ENCODE measurements at regions not wholly inside any gene's neighbourhood (a gene's known extent, or its start where the extent isn't known, plus 50 kb on each side); places are given as distances from the start of the nearest gene placed in this dataset.

DNA sequence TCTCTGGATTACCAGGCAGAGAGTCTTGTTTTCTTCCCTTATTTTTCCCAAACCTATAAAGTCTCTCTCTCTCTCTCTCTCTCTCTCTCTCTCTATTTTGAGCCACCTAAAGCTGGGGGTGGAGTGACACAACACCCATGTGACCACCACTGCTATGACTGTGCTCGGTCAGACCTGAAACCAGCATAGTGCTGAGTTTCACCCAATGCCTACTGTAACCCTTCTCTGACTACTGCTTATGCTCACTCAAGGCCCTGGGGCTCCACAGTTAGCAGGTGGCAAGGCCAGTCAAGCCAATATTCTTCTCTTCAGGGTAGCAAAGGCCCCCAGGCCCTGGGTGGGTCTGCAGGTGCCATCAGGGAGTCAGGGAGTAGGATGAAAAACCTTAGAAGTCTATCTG is 114.7 kb upstream of the ARMCX2 start (continued):
- TF ChIP-seq, protein P1, sequence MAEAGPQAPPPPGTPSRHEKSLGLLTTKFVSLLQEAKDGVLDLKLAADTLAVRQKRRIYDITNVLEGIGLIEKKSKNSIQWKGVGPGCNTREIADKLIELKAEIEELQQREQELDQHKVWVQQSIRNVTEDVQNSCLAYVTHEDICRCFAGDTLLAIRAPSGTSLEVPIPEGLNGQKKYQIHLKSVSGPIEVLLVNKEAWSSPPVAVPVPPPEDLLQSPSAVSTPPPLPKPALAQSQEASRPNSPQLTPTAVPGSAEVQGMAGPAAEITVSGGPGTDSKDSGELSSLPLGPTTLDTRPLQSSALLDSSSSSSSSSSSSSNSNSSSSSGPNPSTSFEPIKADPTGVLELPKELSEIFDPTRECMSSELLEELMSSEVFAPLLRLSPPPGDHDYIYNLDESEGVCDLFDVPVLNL (IDR thresholded peaks at IDR 0.05; ENCODE audit: low read depth, low read length) = no peak
- TF ChIP-seq HDAC2 (IDR thresholded peaks at IDR 0.05) (no peak), BACH1 (IDR thresholded peaks at IDR 0.05; ENCODE audit: borderline replicate concordance) (no peak), JUNB (IDR thresholded peaks at IDR 0.05) (peak; percentile 19; the same call in 1 of the 2 replicates), CREM (IDR thresholded peaks at IDR 0.05; ENCODE audit: low read depth) (no peak), SUPT20H (IDR thresholded peaks at IDR 0.05; ENCODE audit: borderline replicate concordance, control insufficient read depth, low read depth, low read length) (no peak), ZZZ3 (IDR thresholded peaks at IDR 0.05; ENCODE audit: control insufficient read depth, insufficient read length, low read depth) (peak; percentile 56), SUZ12 (IDR thresholded peaks at IDR 0.05; ENCODE audit: unreplicated experiment) (no peak), CHD2 (IDR thresholded peaks at IDR 0.05; ENCODE audit: borderline replicate concordance, low read depth, low read length) (no peak), TBL1XR1 (IDR thresholded peaks at IDR 0.05; ENCODE audit: low read depth, low read length) (no peak), STAT1 (conservative IDR thresholded peaks at IDR 0.05) (no peak), RUNX3 (IDR thresholded peaks at IDR 0.05; ENCODE audit: low read length) (peak; percentile 26; the same call in 1 of the 2 replicates)
- TF ChIP-seq, protein P2, sequence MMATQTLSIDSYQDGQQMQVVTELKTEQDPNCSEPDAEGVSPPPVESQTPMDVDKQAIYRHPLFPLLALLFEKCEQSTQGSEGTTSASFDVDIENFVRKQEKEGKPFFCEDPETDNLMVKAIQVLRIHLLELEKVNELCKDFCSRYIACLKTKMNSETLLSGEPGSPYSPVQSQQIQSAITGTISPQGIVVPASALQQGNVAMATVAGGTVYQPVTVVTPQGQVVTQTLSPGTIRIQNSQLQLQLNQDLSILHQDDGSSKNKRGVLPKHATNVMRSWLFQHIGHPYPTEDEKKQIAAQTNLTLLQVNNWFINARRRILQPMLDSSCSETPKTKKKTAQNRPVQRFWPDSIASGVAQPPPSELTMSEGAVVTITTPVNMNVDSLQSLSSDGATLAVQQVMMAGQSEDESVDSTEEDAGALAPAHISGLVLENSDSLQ (IDR thresholded peaks at IDR 0.05) = no peak
- TF ChIP-seq, protein P3, sequence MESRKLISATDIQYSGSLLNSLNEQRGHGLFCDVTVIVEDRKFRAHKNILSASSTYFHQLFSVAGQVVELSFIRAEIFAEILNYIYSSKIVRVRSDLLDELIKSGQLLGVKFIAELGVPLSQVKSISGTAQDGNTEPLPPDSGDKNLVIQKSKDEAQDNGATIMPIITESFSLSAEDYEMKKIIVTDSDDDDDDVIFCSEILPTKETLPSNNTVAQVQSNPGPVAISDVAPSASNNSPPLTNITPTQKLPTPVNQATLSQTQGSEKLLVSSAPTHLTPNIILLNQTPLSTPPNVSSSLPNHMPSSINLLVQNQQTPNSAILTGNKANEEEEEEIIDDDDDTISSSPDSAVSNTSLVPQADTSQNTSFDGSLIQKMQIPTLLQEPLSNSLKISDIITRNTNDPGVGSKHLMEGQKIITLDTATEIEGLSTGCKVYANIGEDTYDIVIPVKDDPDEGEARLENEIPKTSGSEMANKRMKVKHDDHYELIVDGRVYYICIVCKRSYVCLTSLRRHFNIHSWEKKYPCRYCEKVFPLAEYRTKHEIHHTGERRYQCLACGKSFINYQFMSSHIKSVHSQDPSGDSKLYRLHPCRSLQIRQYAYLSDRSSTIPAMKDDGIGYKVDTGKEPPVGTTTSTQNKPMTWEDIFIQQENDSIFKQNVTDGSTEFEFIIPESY (IDR thresholded peaks at IDR 0.05) = no peak
- TF ChIP-seq, protein P4, sequence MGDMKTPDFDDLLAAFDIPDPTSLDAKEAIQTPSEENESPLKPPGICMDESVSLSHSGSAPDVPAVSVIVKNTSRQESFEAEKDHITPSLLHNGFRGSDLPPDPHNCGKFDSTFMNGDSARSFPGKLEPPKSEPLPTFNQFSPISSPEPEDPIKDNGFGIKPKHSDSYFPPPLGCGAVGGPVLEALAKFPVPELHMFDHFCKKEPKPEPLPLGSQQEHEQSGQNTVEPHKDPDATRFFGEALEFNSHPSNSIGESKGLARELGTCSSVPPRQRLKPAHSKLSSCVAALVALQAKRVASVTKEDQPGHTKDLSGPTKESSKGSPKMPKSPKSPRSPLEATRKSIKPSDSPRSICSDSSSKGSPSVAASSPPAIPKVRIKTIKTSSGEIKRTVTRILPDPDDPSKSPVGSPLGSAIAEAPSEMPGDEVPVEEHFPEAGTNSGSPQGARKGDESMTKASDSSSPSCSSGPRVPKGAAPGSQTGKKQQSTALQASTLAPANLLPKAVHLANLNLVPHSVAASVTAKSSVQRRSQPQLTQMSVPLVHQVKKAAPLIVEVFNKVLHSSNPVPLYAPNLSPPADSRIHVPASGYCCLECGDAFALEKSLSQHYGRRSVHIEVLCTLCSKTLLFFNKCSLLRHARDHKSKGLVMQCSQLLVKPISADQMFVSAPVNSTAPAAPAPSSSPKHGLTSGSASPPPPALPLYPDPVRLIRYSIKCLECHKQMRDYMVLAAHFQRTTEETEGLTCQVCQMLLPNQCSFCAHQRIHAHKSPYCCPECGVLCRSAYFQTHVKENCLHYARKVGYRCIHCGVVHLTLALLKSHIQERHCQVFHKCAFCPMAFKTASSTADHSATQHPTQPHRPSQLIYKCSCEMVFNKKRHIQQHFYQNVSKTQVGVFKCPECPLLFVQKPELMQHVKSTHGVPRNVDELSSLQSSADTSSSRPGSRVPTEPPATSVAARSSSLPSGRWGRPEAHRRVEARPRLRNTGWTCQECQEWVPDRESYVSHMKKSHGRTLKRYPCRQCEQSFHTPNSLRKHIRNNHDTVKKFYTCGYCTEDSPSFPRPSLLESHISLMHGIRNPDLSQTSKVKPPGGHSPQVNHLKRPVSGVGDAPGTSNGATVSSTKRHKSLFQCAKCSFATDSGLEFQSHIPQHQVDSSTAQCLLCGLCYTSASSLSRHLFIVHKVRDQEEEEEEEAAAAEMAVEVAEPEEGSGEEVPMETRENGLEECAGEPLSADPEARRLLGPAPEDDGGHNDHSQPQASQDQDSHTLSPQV (IDR thresholded peaks at IDR 0.05) = no peak
- TF ChIP-seq, protein P5, sequence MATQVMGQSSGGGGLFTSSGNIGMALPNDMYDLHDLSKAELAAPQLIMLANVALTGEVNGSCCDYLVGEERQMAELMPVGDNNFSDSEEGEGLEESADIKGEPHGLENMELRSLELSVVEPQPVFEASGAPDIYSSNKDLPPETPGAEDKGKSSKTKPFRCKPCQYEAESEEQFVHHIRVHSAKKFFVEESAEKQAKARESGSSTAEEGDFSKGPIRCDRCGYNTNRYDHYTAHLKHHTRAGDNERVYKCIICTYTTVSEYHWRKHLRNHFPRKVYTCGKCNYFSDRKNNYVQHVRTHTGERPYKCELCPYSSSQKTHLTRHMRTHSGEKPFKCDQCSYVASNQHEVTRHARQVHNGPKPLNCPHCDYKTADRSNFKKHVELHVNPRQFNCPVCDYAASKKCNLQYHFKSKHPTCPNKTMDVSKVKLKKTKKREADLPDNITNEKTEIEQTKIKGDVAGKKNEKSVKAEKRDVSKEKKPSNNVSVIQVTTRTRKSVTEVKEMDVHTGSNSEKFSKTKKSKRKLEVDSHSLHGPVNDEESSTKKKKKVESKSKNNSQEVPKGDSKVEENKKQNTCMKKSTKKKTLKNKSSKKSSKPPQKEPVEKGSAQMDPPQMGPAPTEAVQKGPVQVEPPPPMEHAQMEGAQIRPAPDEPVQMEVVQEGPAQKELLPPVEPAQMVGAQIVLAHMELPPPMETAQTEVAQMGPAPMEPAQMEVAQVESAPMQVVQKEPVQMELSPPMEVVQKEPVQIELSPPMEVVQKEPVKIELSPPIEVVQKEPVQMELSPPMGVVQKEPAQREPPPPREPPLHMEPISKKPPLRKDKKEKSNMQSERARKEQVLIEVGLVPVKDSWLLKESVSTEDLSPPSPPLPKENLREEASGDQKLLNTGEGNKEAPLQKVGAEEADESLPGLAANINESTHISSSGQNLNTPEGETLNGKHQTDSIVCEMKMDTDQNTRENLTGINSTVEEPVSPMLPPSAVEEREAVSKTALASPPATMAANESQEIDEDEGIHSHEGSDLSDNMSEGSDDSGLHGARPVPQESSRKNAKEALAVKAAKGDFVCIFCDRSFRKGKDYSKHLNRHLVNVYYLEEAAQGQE (IDR thresholded peaks at IDR 0.05; ENCODE audit: low read depth, low read length) = no peak

Data from GM12878 (cell line).